Central memory CD8-positive, alpha-beta T cell (primary cell): ENCODE measurements at regions not wholly inside any gene's neighbourhood (a gene's known extent, or its start where the extent isn't known, plus 50 kb on each side); places are given as distances from the start of the nearest gene placed in this dataset.

Source experiments
- ATAC-seq: fragments of 150-1000 bp; cut with Tn5 transposase; replicated peaks from 2 replicates; pipeline ENCODE4 v1.10.0; 2022; ENCODE audit warnings: mild to moderate bottlenecking, moderate FRiP score, moderate number of reproducible peaks; ENCODE audit not compliant: poor library complexity, severe bottlenecking; ENCODE audit errors: extremely low read depth
- DNase-seq, 2 donors: peaks; one replicate each; pipeline ENCODE4 v3.0.0; 2021; ENCODE audit warnings: low spot score in 2 of 2
- H3K27ac Mint-ChIP-seq: one replicate; pipeline ENCODE4 v1.8.0; 2022; ENCODE audit warnings: low read depth, mild to moderate bottlenecking, moderate library complexity, mixed read lengths
- H3K27me3 Mint-ChIP-seq: one replicate; pipeline ENCODE4 v1.8.0; 2022; ENCODE audit warnings: mixed read lengths
- H3K36me3 Mint-ChIP-seq: one replicate; pipeline ENCODE4 v1.8.0; 2022; ENCODE audit warnings: mild to moderate bottlenecking, moderate library complexity, mixed read lengths; ENCODE audit not compliant: insufficient read depth
- H3K4me1 Mint-ChIP-seq: one replicate; pipeline ENCODE4 v1.8.0; 2022; ENCODE audit warnings: mixed read lengths
- H3K4me3 Mint-ChIP-seq: one replicate; pipeline ENCODE4 v1.8.0; 2022; ENCODE audit warnings: mild to moderate bottlenecking, moderate library complexity, mixed read lengths
- H3K9me3 Mint-ChIP-seq: one replicate; pipeline ENCODE4 v1.8.0; 2022; ENCODE audit warnings: mixed read lengths

- no peak for ATAC-seq
- Mint-ChIP-seq H3K9me3 (no peaks in the 10 kb centered on the region), H3K27ac (no peak overlapping the region), H3K27me3 (no peaks in the 10 kb centered on the region), H3K4me3 (no peak overlapping the region), H3K4me1 (no peaks in the 10 kb centered on the region), H3K36me3 (no peaks in the 10 kb centered on the region)
- no peak for DNase-seq
These were observed 294.9 kb upstream of the JARID2 start for GRCh38 chr6:14950970-14951276.

GRCh38 chr6:14951704-14952103 lies 294.2 kb upstream of the JARID2 start:
- ATAC-seq (no peak), DNase-seq (no peak)
- no peak overlapping the region for H3K4me3 Mint-ChIP-seq
- H3K9me3 Mint-ChIP-seq: no peaks in the 10 kb centered on the region
- no peaks in the 10 kb centered on the region for H3K27me3 Mint-ChIP-seq
- no peaks in the 10 kb centered on the region for H3K4me1 Mint-ChIP-seq
- H3K36me3 Mint-ChIP-seq: no peaks in the 10 kb centered on the region
- H3K27ac Mint-ChIP-seq: no peak overlapping the region

- Mint-ChIP-seq H3K27ac (no peak overlapping the region), H3K4me3 (no peak overlapping the region), H3K36me3 (no peaks in the 10 kb centered on the region), H3K27me3 (no peaks in the 10 kb centered on the region), H3K9me3 (no peaks in the 10 kb centered on the region), H3K4me1 (no peaks in the 10 kb centered on the region)
- DNase-seq: no peak
- ATAC-seq: no peak
These were observed 292.0 kb upstream of the JARID2 start for GRCh38 chr6:14953836-14954235.

GRCh38 chr6:14957355-14958059 lies 288.4 kb upstream of the JARID2 start:
- H3K9me3 Mint-ChIP-seq: no peaks in the 10 kb centered on the region
- ATAC-seq (no peak), DNase-seq (no peak)
- no peaks in the 10 kb centered on the region for H3K27me3 Mint-ChIP-seq
- no peak overlapping the region for H3K27ac Mint-ChIP-seq
- H3K36me3 Mint-ChIP-seq: no peaks in the 10 kb centered on the region
- H3K4me3 Mint-ChIP-seq: no peak overlapping the region
- no peaks in the 10 kb centered on the region for H3K4me1 Mint-ChIP-seq

GRCh38 chr6:14959324-14959885 lies 286.5 kb upstream of the JARID2 start:
- Mint-ChIP-seq H3K36me3 (no peaks in the 10 kb centered on the region), H3K4me3 (no peak overlapping the region), H3K27me3 (no peaks in the 10 kb centered on the region), H3K27ac (no peak overlapping the region), H3K4me1 (no peaks in the 10 kb centered on the region), H3K9me3 (no peaks in the 10 kb centered on the region)
- ATAC-seq (no peak), DNase-seq (no peak)

GRCh38 chr6:14964556-14965270 lies 281.2 kb upstream of the JARID2 start:
- no peak for DNase-seq
- Mint-ChIP-seq H3K4me1 (no peaks in the 10 kb centered on the region), H3K4me3 (no peak overlapping the region), H3K27me3 (no peaks in the 10 kb centered on the region), H3K36me3 (no peaks in the 10 kb centered on the region), H3K27ac (no peak overlapping the region), H3K9me3 (no peaks in the 10 kb centered on the region)
- ATAC-seq: no peak

GRCh38 chr6:14965424-14966075 lies 280.3 kb upstream of the JARID2 start:
- H3K4me1 Mint-ChIP-seq: no peaks in the 10 kb centered on the region
- H3K36me3 Mint-ChIP-seq: no peaks in the 10 kb centered on the region
- ATAC-seq (no peak), DNase-seq (no peak)
- no peak overlapping the region for H3K4me3 Mint-ChIP-seq
- H3K27me3 Mint-ChIP-seq: no peaks in the 10 kb centered on the region
- no peaks in the 10 kb centered on the region for H3K9me3 Mint-ChIP-seq
- H3K27ac Mint-ChIP-seq: no peak overlapping the region

- H3K4me1 Mint-ChIP-seq: no peaks in the 10 kb centered on the region
- no peaks in the 10 kb centered on the region for H3K36me3 Mint-ChIP-seq
- H3K27ac Mint-ChIP-seq: no peak overlapping the region
- H3K27me3 Mint-ChIP-seq: no peaks in the 10 kb centered on the region
- ATAC-seq (no peak), DNase-seq (no peak)
- H3K4me3 Mint-ChIP-seq: no peak overlapping the region
- no peaks in the 10 kb centered on the region for H3K9me3 Mint-ChIP-seq
These were observed 279.6 kb upstream of the JARID2 start for GRCh38 chr6:14966096-14966905.

- no peaks in the 10 kb centered on the region for H3K36me3 Mint-ChIP-seq
- ATAC-seq (no peak), DNase-seq (no peak)
- no peak overlapping the region for H3K4me3 Mint-ChIP-seq
- no peak overlapping the region for H3K27ac Mint-ChIP-seq
- no peaks in the 10 kb centered on the region for H3K4me1 Mint-ChIP-seq
- no peaks in the 10 kb centered on the region for H3K9me3 Mint-ChIP-seq
- no peaks in the 10 kb centered on the region for H3K27me3 Mint-ChIP-seq
These were observed 278.8 kb upstream of the JARID2 start for GRCh38 chr6:14966906-14967711.

- DNase-seq (no peak), ATAC-seq (no peak)
- Mint-ChIP-seq H3K27me3 (no peaks in the 10 kb centered on the region), H3K27ac (no peak overlapping the region), H3K36me3 (no peaks in the 10 kb centered on the region), H3K4me1 (no peaks in the 10 kb centered on the region), H3K4me3 (no peak overlapping the region), H3K9me3 (no peaks in the 10 kb centered on the region)
These were observed 277.7 kb upstream of the JARID2 start for GRCh38 chr6:14968056-14968637.

- ATAC-seq: no peak
- H3K4me3 Mint-ChIP-seq: no peak overlapping the region
- H3K4me1 Mint-ChIP-seq: no peaks in the 10 kb centered on the region
- H3K27ac Mint-ChIP-seq: no peak overlapping the region
- no peaks in the 10 kb centered on the region for H3K9me3 Mint-ChIP-seq
- DNase-seq: no peak
- H3K36me3 Mint-ChIP-seq: no peaks in the 10 kb centered on the region
- no peaks in the 10 kb centered on the region for H3K27me3 Mint-ChIP-seq
These were observed 276.7 kb upstream of the JARID2 start for GRCh38 chr6:14969126-14969525.
